Endothelial cell of hepatic sinusoid (primary cell): ENCODE measurements at regions not wholly inside any gene's neighbourhood (a gene's known extent, or its start where the extent isn't known, plus 50 kb on each side); places are given as distances from the start of the nearest gene placed in this dataset.
"Not testable (repeated sequence)": the region's sequence is repeated elsewhere in the genome, so short reads cannot be mapped to it uniquely, and the experiment has no call there.

Experiments used
- in situ Hi-C: cut with HindIII; loops from 2 replicates; pipeline ENCODE4 v1.10.0; 2017; ENCODE audit warnings: low sequenced_read_pairs

DNA sequence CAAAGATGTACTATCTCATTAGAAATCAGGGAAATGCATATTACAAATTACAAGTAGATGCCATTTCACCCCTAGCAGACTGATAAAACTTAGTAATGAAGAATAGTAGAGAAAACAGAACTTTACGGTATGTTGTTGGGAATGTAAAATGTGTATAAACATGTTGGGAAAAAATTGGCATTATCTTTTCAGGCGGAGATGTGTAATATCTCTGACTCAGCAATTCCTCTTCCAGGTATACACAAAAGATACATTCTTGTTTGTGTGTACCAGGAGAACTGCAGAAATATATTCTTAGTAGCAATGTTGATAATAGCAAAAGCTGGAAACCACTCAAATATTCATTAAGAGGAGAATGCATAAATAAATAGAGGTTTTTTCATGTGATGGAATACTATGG lies 204.5 kb downstream of the LPIN1 start:
- in situ Hi-C loops = no loop called here

DNA sequence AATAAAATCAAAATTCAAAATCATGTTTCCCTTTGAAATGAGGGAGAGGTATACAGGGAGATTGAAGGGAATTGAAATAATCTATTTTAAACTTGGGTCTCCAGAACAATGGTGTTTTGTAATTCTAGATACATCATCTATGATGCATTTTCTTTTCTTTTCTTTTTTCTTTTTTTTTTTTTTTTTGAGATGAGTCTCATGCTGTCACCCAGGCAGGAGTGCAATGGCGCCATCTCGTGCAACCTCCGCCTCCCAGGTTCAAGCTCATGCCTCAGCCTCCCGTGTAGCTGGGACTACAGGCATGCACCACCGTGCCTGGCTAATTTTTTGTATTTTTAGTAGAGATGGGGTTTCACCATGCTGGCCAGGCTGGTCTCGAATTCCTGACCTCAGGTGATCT lies 205.1 kb downstream of the LPIN1 start:
- in situ Hi-C loops = not testable (repeated sequence)

DNA sequence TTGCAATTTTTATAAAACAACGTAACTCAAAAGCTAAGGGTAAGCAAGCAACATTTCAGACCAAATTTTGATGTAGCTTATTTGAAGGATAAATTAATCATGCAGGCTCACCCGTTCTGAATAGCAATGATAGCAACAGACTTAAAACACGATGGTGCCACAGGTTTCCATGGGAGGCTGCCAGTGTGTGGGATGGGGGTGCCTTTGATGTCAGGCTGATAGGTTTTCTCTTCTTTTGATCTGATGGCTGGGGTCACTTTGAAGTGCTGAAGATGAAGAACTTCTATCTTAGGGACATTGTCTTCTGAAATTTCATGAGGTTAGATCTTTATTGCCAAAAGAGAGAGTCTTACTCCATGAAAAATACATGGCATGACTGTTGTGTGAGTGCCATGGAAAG lies 206.8 kb downstream of the LPIN1 start:
- in situ Hi-C loops = no loop called here

GRCh38 chr2:11955314-11955713 lies 208.9 kb downstream of the LPIN1 start:
- in situ Hi-C loops = no loop called here

- in situ Hi-C loops = no loop called here
Observed at GRCh38 chr2:11955884-11956291, 209.5 kb downstream of the LPIN1 start.

DNA sequence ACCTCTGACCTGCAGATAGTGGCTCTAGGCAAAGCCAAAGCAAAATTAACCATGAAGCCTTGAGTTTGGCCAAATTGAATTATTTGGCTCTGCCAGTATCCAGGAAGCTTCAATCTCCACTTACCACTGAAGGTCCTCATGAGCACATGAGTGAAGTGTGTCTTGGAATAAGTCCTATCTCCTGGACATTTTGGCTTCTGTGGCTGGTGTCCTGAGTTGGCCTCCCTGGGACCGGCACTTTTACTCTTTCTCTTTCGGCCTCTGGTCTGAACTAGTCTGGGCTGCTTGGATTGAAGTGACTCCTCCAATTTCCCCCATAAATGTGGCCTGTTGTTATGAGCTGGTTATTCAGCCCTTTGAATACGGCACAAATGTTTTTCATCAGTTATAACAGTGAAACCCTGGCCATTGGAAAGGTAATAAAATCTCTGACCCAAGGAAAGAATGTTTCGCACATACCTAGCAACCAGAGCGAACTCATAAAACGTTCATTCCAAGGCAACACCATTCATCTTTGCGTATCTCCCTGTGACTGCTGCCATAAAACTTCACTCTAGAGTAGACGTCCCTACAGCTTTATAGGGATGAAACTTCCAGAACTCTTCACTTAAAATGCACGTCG lies 216.4 kb downstream of the LPIN1 start:
- in situ Hi-C loops = no loop called here

GRCh38 chr2:11963966-11964365 lies 217.5 kb downstream of the LPIN1 start:
- in situ Hi-C loops = no loop called here

DNA sequence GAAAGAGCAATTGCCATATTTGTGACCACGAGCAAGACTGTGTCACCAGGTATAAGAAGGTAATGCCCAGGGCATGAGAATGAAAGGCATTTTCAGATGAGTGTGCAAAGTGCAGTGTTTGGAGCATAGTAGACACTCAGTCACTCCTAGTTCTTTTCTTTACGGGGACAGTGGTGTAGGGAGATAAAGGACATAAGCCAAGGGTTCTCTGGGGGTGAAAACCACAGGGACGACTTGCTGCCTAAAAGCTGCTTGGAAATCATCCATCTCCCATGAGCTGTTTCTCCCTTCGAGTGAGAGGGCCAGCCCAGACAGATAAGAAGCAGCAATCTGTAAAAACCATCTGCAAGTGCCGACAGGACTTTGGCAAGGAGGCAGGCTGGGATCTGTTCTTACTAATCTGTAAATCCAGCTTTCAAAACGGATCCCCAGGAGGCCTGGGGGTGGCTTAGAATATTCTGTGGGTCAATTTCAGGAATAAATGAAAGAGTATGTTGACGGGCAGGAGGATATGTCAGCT lies 221.6 kb downstream of the LPIN1 start:
- in situ Hi-C loops = no loop called here

DNA sequence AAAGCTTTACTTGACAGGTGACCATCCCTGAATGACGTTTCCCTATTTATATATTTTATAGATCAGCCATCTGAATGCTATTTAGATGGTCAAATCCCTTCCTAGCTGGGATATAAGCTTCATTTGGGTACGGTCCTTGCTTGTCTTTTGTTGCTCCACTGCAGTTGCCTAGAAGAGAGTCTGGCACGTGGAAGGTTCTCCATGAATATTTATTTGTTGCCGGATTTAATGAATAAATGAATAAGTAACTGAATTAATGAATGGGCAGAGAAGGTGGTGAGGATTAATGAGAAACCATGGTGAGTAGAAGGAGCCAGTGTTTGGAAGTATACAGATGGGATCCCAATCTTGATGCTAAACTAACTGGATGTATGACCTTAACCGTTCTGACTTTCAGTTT lies 222.1 kb downstream of the LPIN1 start:
- in situ Hi-C loops = no loop called here

- in situ Hi-C loops = no loop called here
Observed at GRCh38 chr2:11969774-11970173, 223.3 kb downstream of the LPIN1 start.

DNA sequence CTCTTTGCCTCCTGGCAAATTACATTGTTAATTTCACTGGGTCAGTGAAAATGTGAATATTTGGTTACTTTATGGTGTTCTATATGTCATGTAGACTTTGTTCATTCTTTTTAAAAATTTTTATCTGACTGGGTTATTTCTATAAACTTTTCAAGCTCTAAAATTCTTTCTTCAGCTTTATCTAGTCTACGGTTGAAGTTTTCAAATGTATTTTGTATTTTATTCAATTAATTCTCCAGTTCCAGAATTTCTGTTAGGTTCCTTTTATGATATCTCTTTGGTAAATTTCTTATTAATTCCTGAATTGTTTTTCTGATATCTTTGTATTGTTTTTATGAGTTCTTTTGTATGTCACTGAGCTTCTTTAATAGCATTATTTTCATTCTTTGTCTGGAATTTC lies 228.1 kb downstream of the LPIN1 start:
- in situ Hi-C loops = no loop called here

GRCh38 chr2:11975373-11975772 lies 228.9 kb downstream of the LPIN1 start:
- in situ Hi-C loops = no loop called here

DNA sequence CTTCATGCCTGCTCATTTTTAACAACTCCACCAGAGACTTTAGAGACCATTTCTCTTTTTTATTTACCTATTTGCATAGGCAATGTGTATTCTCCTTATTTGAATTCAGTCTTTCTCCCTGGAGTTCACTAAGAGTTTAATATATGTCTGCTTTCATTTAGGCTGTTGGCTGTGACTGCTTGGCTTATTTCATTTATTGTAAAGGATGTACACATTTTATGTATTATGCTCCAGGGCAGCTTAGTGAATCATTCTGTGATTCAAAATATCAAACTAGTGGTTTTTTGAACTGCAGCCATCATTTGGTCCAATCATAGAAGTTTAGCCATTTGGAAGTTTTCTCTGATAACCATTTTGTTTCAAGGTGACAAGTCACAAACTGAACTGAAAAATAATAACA lies 229.6 kb downstream of the LPIN1 start:
- in situ Hi-C loops = no loop called here

GRCh38 chr2:11977766-11978524 lies 231.5 kb downstream of the LPIN1 start:
- in situ Hi-C loops = no loop called here

GRCh38 chr2:11980809-11981208 lies 234.4 kb downstream of the LPIN1 start:
- in situ Hi-C loops = no loop called here

DNA sequence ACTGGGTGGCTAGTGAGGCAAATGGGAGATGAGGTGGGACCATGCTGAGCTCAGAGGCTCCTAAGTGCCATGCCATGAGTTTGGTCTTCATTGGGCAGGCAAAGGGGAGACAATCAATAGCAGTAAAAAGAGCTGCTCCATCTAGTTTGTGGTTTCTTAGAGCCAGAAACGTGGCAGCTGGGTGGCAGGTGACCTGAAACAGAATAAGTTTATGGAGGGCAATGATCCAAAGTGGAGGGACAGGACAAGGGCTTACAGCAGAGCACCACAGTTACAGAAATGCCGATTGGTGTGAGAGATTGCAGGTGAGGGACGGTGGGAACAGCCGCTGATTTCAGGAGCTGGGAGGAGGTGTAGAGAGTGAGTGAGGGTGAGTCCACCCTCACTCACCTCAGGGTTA lies 237.0 kb downstream of the LPIN1 start:
- in situ Hi-C loops = no loop called here

DNA sequence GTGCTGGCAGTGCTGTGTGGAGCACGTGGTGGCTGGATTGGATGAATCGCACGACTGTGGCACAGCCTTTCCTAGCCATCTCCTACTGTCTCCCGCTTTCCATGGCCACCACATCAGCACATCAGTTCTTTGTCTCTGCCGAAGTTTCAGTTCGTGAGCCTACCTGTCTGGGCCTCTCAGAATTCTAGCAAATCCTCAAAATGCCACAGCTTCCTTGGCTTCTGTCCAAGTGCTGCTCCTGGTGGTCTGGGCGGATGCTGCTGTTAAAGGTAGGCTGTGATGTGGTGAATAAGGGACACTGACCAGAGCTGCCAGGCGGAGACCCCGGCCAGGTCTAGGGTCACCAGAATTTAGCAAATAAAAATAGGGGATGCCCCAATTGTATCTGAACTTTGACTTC lies 237.4 kb downstream of the LPIN1 start:
- in situ Hi-C loops = no loop called here

GRCh38 chr2:11984316-11985158 lies 238.1 kb downstream of the LPIN1 start:
- in situ Hi-C loops = no loop called here

GRCh38 chr2:11985817-11986566 lies 239.6 kb downstream of the LPIN1 start:
- in situ Hi-C loops = no loop called here

DNA sequence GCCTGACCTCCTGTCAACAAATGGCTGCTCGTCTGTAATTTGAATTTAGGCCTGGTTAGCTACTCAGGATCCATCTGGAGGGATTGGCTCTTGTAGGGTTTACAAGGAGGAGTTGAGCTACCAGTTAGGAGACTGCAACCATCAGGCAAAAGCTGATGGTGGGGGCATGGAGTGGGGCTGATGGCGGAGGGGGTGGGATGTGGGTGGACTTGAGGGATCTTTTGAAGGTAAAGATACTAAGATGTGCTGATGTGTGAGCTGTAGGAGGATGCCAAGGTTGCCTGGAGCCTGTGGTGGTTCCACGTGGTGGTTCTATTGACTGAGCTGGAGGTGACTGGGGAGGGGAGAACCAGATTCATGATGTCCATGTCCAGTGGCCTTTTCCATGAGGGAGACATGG lies 240.7 kb downstream of the LPIN1 start:
- in situ Hi-C loops = no loop called here
